Activated CD8-positive, alpha-beta T cell treated with anti-CD3 and anti-CD28 coated beads for 36 hours (primary cell): ENCODE measurements at regions not wholly inside any gene's neighbourhood (a gene's known extent, or its start where the extent isn't known, plus 50 kb on each side); places are given as distances from the start of the nearest gene placed in this dataset.
"Not testable (repeated sequence)": the region's sequence is repeated elsewhere in the genome, so short reads cannot be mapped to it uniquely, and the experiment has no call there.

Experiments
- ATAC-seq: fragments of 200-7000 bp; cut with Tn5 transposase; one replicate; pipeline ENCODE4 v1.10.0; 2021; ENCODE audit warnings: mild to moderate bottlenecking, moderate library complexity
- CTCF ChIA-PET: fragments of 350-600 bp; sonication (Branson Sonifier 250); formaldehyde crosslinking; loops from one replicate; lab custom pipeline; 2021; ENCODE audit warnings: antibody characterized with exemption; lab: Charles Lee
- POLR2A ChIA-PET: fragments of 350-600 bp; sonication (Branson Sonifier 250); formaldehyde crosslinking; loops from one replicate; lab custom pipeline; 2021; ENCODE audit warnings: antibody characterized with exemption; lab: Charles Lee
- DNase-seq: peaks from one replicate; pipeline ENCODE4 v3.0.0-alpha.2; 2020
- H3K27ac Mint-ChIP-seq: one replicate; pipeline ENCODE4 v1.8.0; 2021; ENCODE audit warnings: mild to moderate bottlenecking, mixed read lengths
- H3K27me3 Mint-ChIP-seq: one replicate; pipeline ENCODE4 v1.8.0; 2021; ENCODE audit warnings: mixed read lengths
- H3K36me3 Mint-ChIP-seq: one replicate; pipeline ENCODE4 v1.8.0; 2021; ENCODE audit warnings: low read depth, mixed read lengths
- H3K4me1 Mint-ChIP-seq: one replicate; pipeline ENCODE4 v1.8.0; 2021; ENCODE audit warnings: low read depth, mixed read lengths
- H3K4me3 Mint-ChIP-seq: one replicate; pipeline ENCODE4 v1.8.0; 2021; ENCODE audit warnings: mild to moderate bottlenecking, moderate library complexity, mixed read lengths
- H3K9me3 Mint-ChIP-seq: one replicate; pipeline ENCODE4 v1.8.0; 2021; ENCODE audit warnings: mixed read lengths
- intact Hi-C: fragments of 100-400 bp; cut with micrococcal nuclease; formaldehyde crosslinking; loops from one replicate; pipeline ENCODE4 v1.10.0; 2022
- TF ChIP-seq, protein P1 (sequence below): fragments of 200-600 bp; IDR thresholded peaks from one replicate; pipeline ENCODE4 v1.8.0; 2022; ENCODE audit warnings: antibody characterized with exemption, mild to moderate bottlenecking

DNA sequence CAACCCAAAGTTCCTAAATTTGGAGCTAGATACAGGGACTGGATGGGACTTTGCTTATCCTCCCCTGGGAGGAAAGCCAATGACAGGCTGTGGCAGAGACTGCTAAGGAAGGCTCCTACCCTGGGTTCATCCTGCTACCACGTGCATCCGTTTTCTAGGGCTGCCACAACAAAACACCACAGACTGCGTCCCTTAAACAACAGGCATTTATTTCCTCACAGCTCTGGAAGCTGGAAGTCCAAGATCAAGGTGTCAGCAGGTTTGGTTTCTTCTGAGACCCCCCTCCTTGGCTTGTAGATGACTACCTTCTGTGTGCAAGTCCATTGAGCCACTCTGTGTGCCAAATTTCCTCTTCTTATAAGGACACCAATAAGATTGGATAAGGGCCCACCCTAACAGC lies 263.9 kb downstream of the FAM43A start:
- ChIA-PET CTCF (no interaction called here), POLR2A (no interaction called here)
- ATAC-seq (no peak), DNase-seq (no peak)
- Mint-ChIP-seq H3K4me3 (no peak overlapping the region), H3K9me3 (peaks cover 6% of the 10 kb centered on the region), H3K27ac (no peak overlapping the region), H3K36me3 (no peaks in the 10 kb centered on the region), H3K4me1 (no peaks in the 10 kb centered on the region), H3K27me3 (no peaks in the 10 kb centered on the region)
- intact Hi-C loops, result no loop called here
- TF ChIP-seq, protein P1, sequence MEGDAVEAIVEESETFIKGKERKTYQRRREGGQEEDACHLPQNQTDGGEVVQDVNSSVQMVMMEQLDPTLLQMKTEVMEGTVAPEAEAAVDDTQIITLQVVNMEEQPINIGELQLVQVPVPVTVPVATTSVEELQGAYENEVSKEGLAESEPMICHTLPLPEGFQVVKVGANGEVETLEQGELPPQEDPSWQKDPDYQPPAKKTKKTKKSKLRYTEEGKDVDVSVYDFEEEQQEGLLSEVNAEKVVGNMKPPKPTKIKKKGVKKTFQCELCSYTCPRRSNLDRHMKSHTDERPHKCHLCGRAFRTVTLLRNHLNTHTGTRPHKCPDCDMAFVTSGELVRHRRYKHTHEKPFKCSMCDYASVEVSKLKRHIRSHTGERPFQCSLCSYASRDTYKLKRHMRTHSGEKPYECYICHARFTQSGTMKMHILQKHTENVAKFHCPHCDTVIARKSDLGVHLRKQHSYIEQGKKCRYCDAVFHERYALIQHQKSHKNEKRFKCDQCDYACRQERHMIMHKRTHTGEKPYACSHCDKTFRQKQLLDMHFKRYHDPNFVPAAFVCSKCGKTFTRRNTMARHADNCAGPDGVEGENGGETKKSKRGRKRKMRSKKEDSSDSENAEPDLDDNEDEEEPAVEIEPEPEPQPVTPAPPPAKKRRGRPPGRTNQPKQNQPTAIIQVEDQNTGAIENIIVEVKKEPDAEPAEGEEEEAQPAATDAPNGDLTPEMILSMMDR, result no peak

DNA sequence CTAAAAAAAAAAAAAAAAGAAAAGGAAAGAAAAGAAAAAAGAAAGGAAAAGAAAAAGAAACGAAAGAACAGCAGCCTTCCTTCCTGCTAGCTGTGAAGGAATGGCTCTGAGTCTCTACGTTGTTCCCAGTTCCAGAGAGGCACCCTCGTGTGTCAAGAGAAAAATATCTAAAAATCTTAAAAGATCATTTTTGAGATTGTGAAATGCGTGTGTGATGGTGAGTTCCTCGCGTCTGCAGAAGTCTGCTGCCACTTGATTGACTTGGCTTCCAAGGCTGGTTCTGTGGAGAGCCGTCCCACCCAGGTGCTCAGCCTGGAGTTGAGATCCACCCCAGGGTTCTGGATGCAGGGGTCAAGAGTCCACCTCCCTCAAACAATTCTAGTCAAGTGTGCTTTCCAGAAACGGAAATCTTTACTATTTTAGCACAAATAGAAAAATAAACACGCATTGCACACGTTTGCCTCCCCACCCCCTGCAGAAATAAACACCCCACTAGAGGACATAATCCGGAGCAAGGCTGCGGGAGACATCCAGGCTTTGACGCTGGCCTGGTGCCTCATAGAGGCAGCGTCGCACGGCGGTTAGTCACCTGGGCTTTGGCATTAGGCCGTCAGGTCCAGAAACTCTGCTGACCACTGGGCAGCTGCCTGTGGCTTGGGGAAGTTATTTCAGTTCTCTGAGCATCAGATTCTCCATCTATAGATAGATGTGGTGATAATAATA lies 265.4 kb downstream of the FAM43A start:
- H3K4me3 Mint-ChIP-seq, result no peak overlapping the region
- ChIA-PET CTCF (no interaction called here), POLR2A (no interaction called here)
- no peaks in the 10 kb centered on the region for H3K36me3 Mint-ChIP-seq
- no peaks in the 10 kb centered on the region for H3K4me1 Mint-ChIP-seq
- TF ChIP-seq, protein P1, result no peak
- no peak overlapping the region for H3K27ac Mint-ChIP-seq
- no peak for DNase-seq
- H3K9me3 Mint-ChIP-seq, result peaks cover 6% of the 10 kb centered on the region
- intact Hi-C loops, result no loop called here
- no peak for ATAC-seq
- H3K27me3 Mint-ChIP-seq, result no peaks in the 10 kb centered on the region

- H3K4me3 Mint-ChIP-seq, POLR2A ChIA-PET: not testable (repeated sequence)
These were observed 265.9 kb downstream of the FAM43A start for GRCh38 chr3:194951629-194951920.

DNA sequence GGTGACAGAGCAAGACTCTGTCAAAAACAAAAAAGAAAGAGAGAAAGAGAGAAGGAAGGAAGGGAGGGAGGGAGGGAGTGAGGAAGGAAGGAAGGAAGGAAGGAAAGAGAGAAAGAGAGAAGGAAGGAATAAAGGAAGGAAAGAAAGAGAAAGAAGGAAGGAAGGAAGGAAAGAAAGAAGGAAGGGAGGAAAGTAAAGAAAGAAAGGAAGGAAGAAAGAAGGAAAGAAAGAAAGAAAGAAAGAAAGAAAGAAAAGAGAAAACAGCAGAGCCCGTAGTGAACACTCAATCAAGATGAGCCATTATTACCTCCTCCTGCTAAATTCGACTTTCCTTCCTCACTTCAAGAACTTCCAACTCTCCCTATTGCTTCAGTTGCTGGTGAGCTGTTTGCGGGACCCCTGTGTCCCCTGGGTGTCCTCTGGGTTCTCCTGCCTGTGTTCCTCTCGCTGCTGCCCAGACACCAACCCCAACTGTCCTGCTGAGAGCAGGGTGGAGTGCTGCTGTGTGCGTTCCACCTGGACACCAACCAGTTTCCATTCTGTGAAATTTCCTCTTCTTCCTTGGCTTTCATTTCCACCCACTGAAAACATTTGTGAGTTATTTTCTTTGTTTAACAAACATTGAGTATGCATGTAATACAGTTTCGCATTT lies 266.4 kb downstream of the FAM43A start:
- intact Hi-C loops, result no loop called here
- CTCF ChIA-PET, result no interaction called here

More at GRCh38 chr3:194951629-194951920, 265.9 kb downstream of the FAM43A start:
- H3K4me1 Mint-ChIP-seq, intact Hi-C loops, H3K27me3 Mint-ChIP-seq, H3K27ac Mint-ChIP-seq, DNase-seq, H3K36me3 Mint-ChIP-seq, ATAC-seq, CTCF ChIA-PET, H3K9me3 Mint-ChIP-seq: not testable (repeated sequence)

GRCh38 chr3:194952841-194953241 lies 267.2 kb downstream of the FAM43A start:
- H3K4me3 Mint-ChIP-seq, result no peak overlapping the region
- H3K4me1 Mint-ChIP-seq, result no peaks in the 10 kb centered on the region
- POLR2A ChIA-PET, result no interaction called here
- intact Hi-C loops, result no loop called here
- CTCF ChIA-PET, result interaction anchor here (1.2 kb wide), 1 partner anchor 270 kb away, joined by 5 read pairs; no protein-coding TSS in a partner anchor
- H3K36me3 Mint-ChIP-seq, result no peaks in the 10 kb centered on the region
- no peak for DNase-seq
- no peaks in the 10 kb centered on the region for H3K27me3 Mint-ChIP-seq
- peaks cover 3% of the 10 kb centered on the region for H3K9me3 Mint-ChIP-seq
- TF ChIP-seq, protein P1, result no peak
- no peak for ATAC-seq
- no peak overlapping the region for H3K27ac Mint-ChIP-seq

More for the DNA sequence above, 266.4 kb downstream of the FAM43A start:
- no peak overlapping the region for H3K27ac Mint-ChIP-seq
- no peak overlapping the region for H3K4me3 Mint-ChIP-seq
- peaks cover 6% of the 10 kb centered on the region for H3K9me3 Mint-ChIP-seq
- POLR2A ChIA-PET, result no interaction called here
- no peak for ATAC-seq
- no peaks in the 10 kb centered on the region for H3K36me3 Mint-ChIP-seq
- no peak for DNase-seq
- no peaks in the 10 kb centered on the region for H3K27me3 Mint-ChIP-seq
- TF ChIP-seq, protein P1, result no peak
- no peaks in the 10 kb centered on the region for H3K4me1 Mint-ChIP-seq
